ENCODE measurements at regions not wholly inside any gene's neighbourhood (a gene's known extent, or its start where the extent isn't known, plus 50 kb on each side); places are given as distances from the start of the nearest gene placed in this dataset.

- TF ChIP-seq CTCF (IDR thresholded peaks at IDR 0.05): no peak
- no peak for ATAC-seq (ENCODE audit: insufficient number of reproducible peaks, low FRiP score, low read depth)
- no peak overlapping the region for H3K4me3 ChIP-seq
- no peaks in the 10 kb centered on the region for H3K36me3 ChIP-seq
- H3K27me3 ChIP-seq (replicated peaks; ENCODE audit: insufficient read depth): no peaks in the 10 kb centered on the region
- no peak for DNase-seq (ENCODE audit: low spot score)
- no peaks in the 10 kb centered on the region for H3K4me1 ChIP-seq (ENCODE audit: control insufficient read depth in 1 of 2, low read depth in 2 of 2)
- H3K27ac ChIP-seq: no peak overlapping the region
- H3K9me3 ChIP-seq: peaks cover 4% of the 10 kb centered on the region
Measured at GRCh38 chr12:125399489-125399888, 334.3 kb downstream of the AACS start.

- Histone ChIP-seq H3K27me3 (replicated peaks; ENCODE audit: insufficient read depth) (no peaks in the 10 kb centered on the region), H3K4me3 (no peak overlapping the region), H3K36me3 (no peaks in the 10 kb centered on the region), H3K27ac (no peak overlapping the region), H3K9me3 (peaks cover 4% of the 10 kb centered on the region), H3K4me1 (ENCODE audit: control insufficient read depth in 1 of 2, low read depth in 2 of 2) (no peaks in the 10 kb centered on the region)
- ATAC-seq (ENCODE audit: insufficient number of reproducible peaks, low FRiP score, low read depth) (no peak), DNase-seq (ENCODE audit: low spot score) (no peak)
- no peak for TF ChIP-seq CTCF (IDR thresholded peaks at IDR 0.05)
Measured at GRCh38 chr12:125402874-125403789, 337.9 kb downstream of the AACS start.

DNA sequence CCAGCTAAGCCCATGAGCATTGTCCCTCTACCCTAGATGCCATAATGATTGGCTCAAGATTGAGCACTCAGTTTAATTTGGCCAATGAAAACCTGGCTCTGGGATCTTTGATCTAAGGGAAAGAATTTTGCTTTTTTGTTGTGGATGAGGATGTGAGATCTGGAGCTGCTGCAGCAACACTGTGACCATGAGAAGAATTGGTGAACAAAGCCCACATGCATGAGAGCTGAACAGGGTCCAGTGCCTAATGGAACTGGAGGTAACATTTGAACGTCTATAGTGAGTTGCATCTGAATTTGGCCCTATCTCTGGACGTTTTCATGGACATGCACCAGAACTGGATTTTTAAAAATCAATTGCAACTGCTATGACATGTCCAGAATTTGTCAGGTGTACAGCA lies 338.6 kb downstream of the AACS start:
- DNase-seq (ENCODE audit: low spot score) (no peak), ATAC-seq (ENCODE audit: insufficient number of reproducible peaks, low FRiP score, low read depth) (no peak)
- H3K9me3 ChIP-seq: peaks cover 1% of the 10 kb centered on the region

GRCh38 chr12:125406131-125406530 lies 340.9 kb downstream of the AACS start:
- Histone ChIP-seq H3K27me3 (replicated peaks; ENCODE audit: insufficient read depth) (no peaks in the 10 kb centered on the region), H3K4me3 (no peak overlapping the region), H3K9me3 (no peaks in the 10 kb centered on the region), H3K4me1 (ENCODE audit: control insufficient read depth in 1 of 2, low read depth in 2 of 2) (no peaks in the 10 kb centered on the region), H3K27ac (no peak overlapping the region), H3K36me3 (no peaks in the 10 kb centered on the region)
- DNase-seq (ENCODE audit: low spot score): no peak
- no peak for ATAC-seq (ENCODE audit: insufficient number of reproducible peaks, low FRiP score, low read depth)
- no peak for TF ChIP-seq CTCF (IDR thresholded peaks at IDR 0.05)

More for the DNA sequence above, 338.6 kb downstream of the AACS start:
- Histone ChIP-seq H3K27ac (no peak overlapping the region), H3K27me3 (replicated peaks; ENCODE audit: insufficient read depth) (no peaks in the 10 kb centered on the region), H3K4me1 (ENCODE audit: control insufficient read depth in 1 of 2, low read depth in 2 of 2) (no peaks in the 10 kb centered on the region), H3K4me3 (no peak overlapping the region), H3K36me3 (no peaks in the 10 kb centered on the region)
- TF ChIP-seq CTCF (IDR thresholded peaks at IDR 0.05): no peak

DNA sequence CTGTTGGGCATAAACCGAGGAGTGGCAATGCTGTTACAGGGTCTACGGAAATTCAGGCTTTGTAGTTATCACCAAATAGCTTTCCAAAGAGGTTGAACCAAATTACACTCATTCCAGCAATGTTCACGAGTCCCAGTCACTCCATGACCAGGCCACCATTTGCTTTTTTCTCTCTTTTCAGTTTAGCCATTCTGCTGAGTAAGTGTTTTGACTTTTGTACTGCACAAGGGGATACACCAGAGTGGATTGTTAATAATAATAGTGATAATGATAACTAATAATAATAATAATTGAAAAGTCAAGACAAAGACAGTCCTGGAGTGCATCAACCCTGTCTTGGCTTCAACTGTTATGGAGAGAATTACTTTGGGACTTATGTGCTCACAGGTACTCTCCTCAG lies 343.5 kb downstream of the AACS start:
- H3K27me3 ChIP-seq (replicated peaks; ENCODE audit: insufficient read depth): no peaks in the 10 kb centered on the region
- no peaks in the 10 kb centered on the region for H3K9me3 ChIP-seq
- no peak overlapping the region for H3K4me3 ChIP-seq
- H3K27ac ChIP-seq: no peak overlapping the region
- TF ChIP-seq CTCF (IDR thresholded peaks at IDR 0.05): no peak
- no peaks in the 10 kb centered on the region for H3K36me3 ChIP-seq
- DNase-seq (ENCODE audit: low spot score) (no peak), ATAC-seq (ENCODE audit: insufficient number of reproducible peaks, low FRiP score, low read depth) (no peak)
- no peaks in the 10 kb centered on the region for H3K4me1 ChIP-seq (ENCODE audit: control insufficient read depth in 1 of 2, low read depth in 2 of 2)
